DND-41 (cell line): ENCODE measurements at regions not wholly inside any gene's neighbourhood (a gene's known extent, or its start where the extent isn't known, plus 50 kb on each side); places are given as distances from the start of the nearest gene placed in this dataset.

Experiments
- ATAC-seq: fragments of 200-7000 bp; cut with Tn5 transposase; 3 replicates; pipeline ENCODE4 v1.9.1; 2021; ENCODE audit warnings: low read depth; ENCODE audit not compliant: insufficient read depth
- DNase-seq: peaks from one replicate; pipeline ENCODE4 v3.0.0-alpha.2; 2020
- H2AFZ ChIP-seq: 2 replicates; pipeline ENCODE4 v1.6.0; 2012; ENCODE audit warnings: low read depth, low read length
- H3K27ac ChIP-seq: 2 replicates; pipeline ENCODE4 v1.5.1; 2012; ENCODE audit warnings: low read length, inconsistent platforms
- H3K27me3 ChIP-seq: fragments of 200-600 bp; sonication (generic); 2 replicates; pipeline ENCODE4 v1.6.0; 2012; ENCODE audit warnings: low read length, mild to moderate bottlenecking, inconsistent platforms; ENCODE audit not compliant: insufficient read depth, poor library complexity
- H3K36me3 ChIP-seq: 2 replicates; pipeline ENCODE4 v1.5.1; 2012; ENCODE audit warnings: low read length, inconsistent platforms; ENCODE audit not compliant: insufficient read depth
- H3K4me1 ChIP-seq: 2 replicates; pipeline ENCODE4 v1.5.1; 2012; ENCODE audit warnings: mild to moderate bottlenecking, low read length; ENCODE audit not compliant: insufficient read depth
- H3K4me2 ChIP-seq: 2 replicates; pipeline ENCODE4 v1.6.0; 2012; ENCODE audit warnings: mild to moderate bottlenecking, moderate library complexity, low read length, inconsistent platforms; ENCODE audit not compliant: insufficient read depth
- H3K4me3 ChIP-seq, 2 experiments: fragments of 200-600 bp in 1 of 2; shearing (Covaris generic) in 1 of 2; 2 replicates each; pipeline ENCODE4 v1.5.1; 2012 to 2016; ENCODE audit warnings: inconsistent platforms in 2 of 2, low read length in 2 of 2, mild to moderate bottlenecking in 2 of 2, low read depth in 1 of 2, moderate library complexity in 1 of 2
- H3K79me2 ChIP-seq: 2 replicates; pipeline ENCODE4 v1.6.0; 2012; ENCODE audit warnings: low read length, inconsistent platforms; ENCODE audit not compliant: insufficient read depth
- H3K9ac ChIP-seq: 2 replicates; pipeline ENCODE4 v1.6.0; 2012; ENCODE audit warnings: low read depth, mild to moderate bottlenecking, inconsistent platforms, low read length, moderate library complexity
- H3K9me3 ChIP-seq: 2 replicates; pipeline ENCODE4 v1.5.1; 2012; ENCODE audit warnings: low read length, moderate library complexity, mild to moderate bottlenecking, inconsistent platforms; ENCODE audit not compliant: insufficient read depth, severe bottlenecking
- H4K20me1 ChIP-seq: 2 replicates; pipeline ENCODE4 v1.6.0; 2012; ENCODE audit warnings: low read length; ENCODE audit not compliant: insufficient read depth
- CTCF ChIP-seq: IDR thresholded peaks from 2 replicates; pipeline ENCODE4 v1.5.1; 2012; ENCODE audit warnings: borderline replicate concordance, low read length, moderate library complexity, mild to moderate bottlenecking; ENCODE audit not compliant: poor library complexity, severe bottlenecking; ENCODE audit errors: extremely low read depth
- EZH2 ChIP-seq: IDR thresholded peaks from 3 replicates; pipeline ENCODE4 v1.6.1; 2012; ENCODE audit warnings: borderline replicate concordance, low read depth, mild to moderate bottlenecking, moderate library complexity, low read length, inconsistent platforms; ENCODE audit not compliant: severe bottlenecking

- Histone ChIP-seq H3K4me2 (no peak overlapping the region), H3K4me3 (no peak overlapping the region), H3K79me2 (no peaks in the 10 kb centered on the region), H3K4me1 (no peaks in the 10 kb centered on the region), H3K9me3 (no peaks in the 10 kb centered on the region), H3K36me3 (no peaks in the 10 kb centered on the region), H2AFZ (no peak overlapping the region), H3K27me3 (no peaks in the 10 kb centered on the region), H4K20me1 (no peaks in the 10 kb centered on the region), H3K27ac (no peak overlapping the region), H3K9ac (no peak overlapping the region)
- TF ChIP-seq CTCF = no peak
- TF ChIP-seq EZH2 = no peak
- no peak for ATAC-seq
- DNase-seq = no peak
Observed at GRCh38 chr10:106440355-106440754, 724.2 kb downstream of the SORCS1 start.

GRCh38 chr10:106439366-106439765, 725.1 kb downstream of the SORCS1 start:
- Histone ChIP-seq H3K4me1 (no peaks in the 10 kb centered on the region), H3K9me3 (no peaks in the 10 kb centered on the region)
- no peak for ATAC-seq

GRCh38 chr10:106438386-106438785, 726.1 kb downstream of the SORCS1 start:
- Histone ChIP-seq H3K36me3 (no peaks in the 10 kb centered on the region), H4K20me1 (no peaks in the 10 kb centered on the region), H2AFZ (no peak overlapping the region), H3K79me2 (no peaks in the 10 kb centered on the region), H3K27me3 (no peaks in the 10 kb centered on the region), H3K4me1 (no peaks in the 10 kb centered on the region), H3K27ac (no peak overlapping the region), H3K9me3 (no peaks in the 10 kb centered on the region), H3K4me3 (no peak overlapping the region), H3K4me2 (no peak overlapping the region), H3K9ac (no peak overlapping the region)
- TF ChIP-seq EZH2 (no peak), CTCF (no peak)
- DNase-seq (no peak), ATAC-seq (no peak)

More at GRCh38 chr10:106439366-106439765, 725.1 kb downstream of the SORCS1 start:
- no peak overlapping the region for H3K9ac ChIP-seq
- no peaks in the 10 kb centered on the region for H3K79me2 ChIP-seq
- H3K27ac ChIP-seq = no peak overlapping the region
- H3K4me3 ChIP-seq = no peak overlapping the region
- DNase-seq = no peak
- H4K20me1 ChIP-seq = no peaks in the 10 kb centered on the region
- no peak for TF ChIP-seq CTCF
- TF ChIP-seq EZH2 = no peak
- no peak overlapping the region for H3K4me2 ChIP-seq
- H2AFZ ChIP-seq = no peak overlapping the region
- no peaks in the 10 kb centered on the region for H3K27me3 ChIP-seq
- no peaks in the 10 kb centered on the region for H3K36me3 ChIP-seq
